Activated CD4-positive, CD25-positive, alpha-beta regulatory T cell treated with anti-CD3 and anti-CD28 coated beads, Interleukin-2, amount 50 U/mL, for 72 hours (primary cell): ENCODE measurements at regions not wholly inside any gene's neighbourhood (a gene's known extent, or its start where the extent isn't known, plus 50 kb on each side); places are given as distances from the start of the nearest gene placed in this dataset.

Source experiments
- DNase-seq: peaks from one replicate; pipeline ENCODE4 v3.0.0; 2021

DNA sequence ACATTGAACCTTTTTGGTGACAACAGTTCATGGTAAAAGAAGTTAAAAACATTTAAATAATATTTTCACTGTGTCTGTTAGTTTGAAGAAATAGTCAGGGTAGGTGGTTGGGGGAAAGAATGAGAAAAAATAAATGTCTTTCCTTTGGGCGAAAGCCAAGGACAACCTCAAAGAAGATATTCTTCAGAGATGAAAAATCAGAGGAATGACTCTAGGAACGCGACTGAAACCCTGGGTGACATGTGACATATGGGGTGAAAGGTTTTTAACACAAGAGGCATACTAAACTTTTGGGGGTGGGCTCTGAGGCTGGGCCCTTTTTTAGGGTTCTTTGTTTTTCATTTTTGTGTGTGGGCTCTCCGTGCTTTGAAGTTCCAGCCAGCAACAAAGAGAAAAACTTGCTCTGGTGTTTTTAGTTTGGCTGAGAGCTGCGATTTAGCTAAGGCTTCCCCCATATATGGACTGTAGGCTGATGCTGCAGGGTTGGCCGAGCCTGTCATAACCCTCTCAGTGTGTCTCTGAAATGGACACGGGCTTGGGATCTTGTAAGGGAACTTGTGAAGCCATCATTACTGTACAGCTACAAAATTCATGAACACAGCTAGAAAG, 610.1 kb upstream of the ARID1B start:
- DNase-seq: no peak

DNA sequence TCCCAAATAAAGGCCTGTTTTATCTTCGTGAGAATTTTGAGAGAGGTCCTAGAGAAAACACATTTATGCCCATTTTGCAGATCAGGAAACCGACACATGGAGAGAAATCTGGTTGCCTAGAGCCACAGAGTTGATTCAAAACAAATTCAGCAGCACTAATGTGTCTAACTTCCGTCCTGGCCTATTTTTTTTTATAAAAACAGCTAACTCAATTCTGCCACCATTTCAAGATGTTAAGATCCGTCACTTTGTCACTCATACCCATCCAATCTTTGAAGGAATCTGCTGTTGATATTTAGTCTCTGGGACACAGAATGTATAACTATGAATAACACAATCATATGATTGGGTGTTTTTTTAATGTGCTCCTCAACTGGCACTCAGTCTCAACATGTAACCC, 611.1 kb upstream of the ARID1B start:
- DNase-seq: no peak

DNA sequence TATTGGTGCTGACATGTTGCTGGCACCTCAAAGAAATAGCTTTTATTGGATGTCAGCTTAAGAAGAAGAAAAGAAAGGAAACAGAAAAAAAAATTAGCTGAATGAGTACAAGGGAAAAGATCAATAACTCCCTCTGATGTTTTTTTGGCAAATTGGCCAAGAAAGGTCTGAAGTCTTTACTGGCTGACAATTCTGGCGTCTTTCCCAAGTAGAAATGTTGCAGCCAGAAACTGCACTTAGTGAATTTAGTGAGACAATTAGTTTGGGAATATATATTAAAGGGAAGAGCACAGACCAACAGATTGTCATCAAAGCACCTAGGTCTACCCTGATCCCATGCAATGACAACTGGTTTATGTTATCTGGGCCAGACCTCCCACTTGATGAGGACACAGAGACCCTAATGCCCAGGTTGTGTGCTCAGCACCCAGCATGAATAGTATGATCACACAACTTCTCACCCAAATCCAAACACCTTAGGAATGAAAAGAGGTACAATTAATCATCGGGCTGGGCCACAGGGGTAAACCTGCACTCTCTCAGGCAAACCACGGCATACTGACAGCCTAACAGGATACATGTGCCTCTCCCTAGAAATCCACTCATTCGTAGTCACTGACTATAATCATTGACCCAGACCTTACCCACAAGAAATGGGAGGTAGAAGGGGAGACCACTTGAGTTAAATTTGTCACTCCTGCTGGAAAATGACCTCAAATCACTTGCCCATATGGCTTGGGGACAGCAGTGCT, 612.3 kb upstream of the ARID1B start:
- DNase-seq: no peak

DNA sequence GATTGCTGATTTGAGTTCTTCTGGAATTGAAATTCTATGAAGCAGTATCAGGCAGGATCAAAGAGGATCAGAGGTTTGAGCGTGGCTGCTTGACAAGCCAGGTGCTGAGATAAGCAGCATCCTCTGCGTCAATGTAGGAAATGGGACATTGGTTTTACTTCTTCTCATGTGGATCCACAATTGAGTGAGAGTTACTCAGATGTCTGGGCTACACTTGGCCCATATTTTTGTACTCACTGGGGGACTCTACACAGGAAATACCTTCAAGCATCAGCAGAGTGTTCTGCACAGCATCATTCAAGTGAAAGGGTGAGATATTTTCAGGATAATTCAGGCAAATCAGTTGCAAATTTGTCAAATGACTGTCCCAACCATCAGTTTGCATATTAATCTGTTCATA, 613.9 kb upstream of the ARID1B start:
- DNase-seq: no peak

DNA sequence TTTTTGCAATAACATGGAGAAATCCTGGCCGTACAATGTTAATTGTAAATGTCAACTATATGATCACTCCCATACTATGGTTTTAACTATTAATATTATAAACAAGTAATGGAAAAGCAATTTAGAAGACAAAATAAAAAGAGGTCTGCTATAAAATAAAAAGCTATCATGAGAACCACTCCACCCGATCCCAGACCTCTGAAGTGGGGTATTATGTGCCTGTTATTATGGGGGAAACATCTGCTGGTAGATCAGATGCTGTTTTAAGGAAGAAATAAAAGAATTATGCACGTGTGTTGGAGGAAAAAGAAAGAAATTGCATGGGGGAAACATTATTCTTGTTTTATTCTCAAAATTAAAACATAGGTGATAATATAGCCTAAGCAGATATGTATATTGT, 615.7 kb upstream of the ARID1B start:
- no peak for DNase-seq

DNA sequence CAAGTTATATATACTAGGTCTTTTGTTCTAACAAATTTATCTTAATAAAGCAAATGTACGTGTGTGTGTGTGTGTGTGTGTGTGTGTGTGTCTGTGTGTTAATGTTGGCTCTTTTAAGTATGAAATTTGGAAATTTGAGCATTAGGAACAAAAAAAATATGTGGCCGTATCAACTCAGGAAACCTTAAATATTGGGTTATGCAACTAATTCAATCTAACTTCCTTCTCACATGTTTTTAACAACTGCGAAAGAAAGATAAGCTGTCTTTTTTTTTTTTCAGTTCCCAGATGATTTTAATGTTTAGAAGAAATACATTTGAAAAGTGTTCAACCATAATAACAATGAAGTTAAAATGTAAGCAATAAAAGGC, 616.4 kb upstream of the ARID1B start:
- DNase-seq: no peak

DNA sequence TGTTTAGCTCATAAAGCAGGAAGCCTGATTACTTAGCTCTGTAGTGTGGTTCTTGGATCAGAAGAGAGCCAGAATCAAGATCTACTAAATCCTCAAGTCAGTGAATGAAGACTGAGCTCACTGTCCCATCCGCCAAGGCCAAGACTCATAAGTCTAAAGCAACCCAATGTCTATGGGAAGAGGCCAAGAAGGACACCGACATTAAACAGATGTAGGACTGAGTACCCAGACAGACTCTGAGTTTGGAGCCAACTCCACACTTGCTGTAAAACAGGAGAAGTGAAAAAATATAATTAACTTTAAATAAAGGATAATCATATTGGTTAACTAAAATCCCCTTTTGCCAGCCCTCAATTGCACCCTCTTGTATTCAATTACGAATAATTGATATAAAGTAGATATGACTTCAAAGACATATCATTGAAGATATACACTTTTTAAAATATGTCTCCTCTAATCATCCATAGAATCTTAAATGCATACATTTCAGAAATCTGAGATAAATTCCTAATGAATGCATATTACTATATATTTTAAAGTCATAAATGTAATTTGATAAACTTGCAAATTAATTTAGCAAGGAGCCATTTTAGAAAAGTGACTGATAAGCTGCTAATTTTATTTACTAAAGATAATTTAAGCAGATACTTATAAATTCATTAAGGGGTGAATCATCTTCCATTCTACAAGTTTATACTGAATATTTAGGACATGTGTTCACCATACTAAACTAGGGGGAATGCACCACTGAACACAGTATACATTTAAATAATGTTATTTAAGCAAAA, 617.0 kb upstream of the ARID1B start:
- DNase-seq: no peak

DNA sequence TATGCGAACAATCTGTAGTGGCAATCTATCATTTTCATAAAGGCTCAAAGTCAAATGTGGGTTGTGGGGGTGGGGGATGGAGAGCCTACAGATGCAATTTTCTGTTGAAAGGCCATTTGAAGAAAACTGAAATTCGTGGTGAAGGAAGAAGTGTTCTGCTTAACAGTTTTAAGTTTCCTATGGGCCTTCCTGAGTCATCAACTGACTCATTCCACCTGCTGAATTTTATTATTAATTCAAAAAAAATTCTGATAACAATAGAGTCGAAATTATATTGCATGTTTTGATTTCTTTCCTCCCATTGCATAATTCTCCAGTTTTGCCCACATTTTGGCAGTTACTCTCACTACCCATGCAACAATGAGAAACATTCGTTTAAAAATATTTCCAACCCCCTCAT, 622.3 kb upstream of the ARID1B start:
- no peak for DNase-seq

DNA sequence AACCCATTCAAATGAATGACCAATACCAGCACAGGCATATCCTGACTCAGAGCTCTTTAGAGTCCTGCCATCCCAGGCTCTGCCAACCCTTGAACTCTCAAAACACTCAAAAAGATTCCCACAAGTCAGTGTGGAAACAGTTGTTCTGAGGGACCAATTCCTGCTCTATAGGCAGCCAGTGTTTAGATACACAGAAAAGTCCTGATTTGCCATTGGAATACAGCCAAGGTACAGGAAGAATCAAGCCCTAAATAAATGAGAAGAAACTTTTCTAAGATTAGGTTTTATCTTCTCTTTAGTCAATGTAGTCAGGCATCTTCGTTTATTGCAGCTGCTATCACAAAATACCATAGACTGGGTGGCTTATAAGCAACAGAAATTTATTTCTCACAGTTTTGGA, 626.8 kb upstream of the ARID1B start:
- DNase-seq: no peak

DNA sequence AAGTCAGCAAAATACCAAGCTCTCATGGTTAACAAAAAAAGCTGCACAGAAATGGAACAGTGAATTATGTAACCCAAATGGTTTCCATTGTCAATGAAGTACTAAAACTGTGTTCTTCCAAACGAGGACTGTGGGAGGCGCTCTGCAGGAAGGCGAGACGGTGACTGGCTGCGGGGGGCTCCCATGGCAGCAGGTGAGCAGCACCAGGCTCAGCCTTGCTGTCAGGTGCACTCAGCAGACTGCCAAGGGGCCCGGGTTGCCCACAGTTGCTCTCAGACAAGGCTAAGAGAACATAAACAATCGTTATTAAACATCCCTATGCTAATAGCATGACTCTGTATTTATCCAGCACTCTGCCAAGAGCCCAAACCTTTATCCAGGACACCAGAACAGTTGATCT, 630.3 kb upstream of the ARID1B start:
- no peak for DNase-seq

DNA sequence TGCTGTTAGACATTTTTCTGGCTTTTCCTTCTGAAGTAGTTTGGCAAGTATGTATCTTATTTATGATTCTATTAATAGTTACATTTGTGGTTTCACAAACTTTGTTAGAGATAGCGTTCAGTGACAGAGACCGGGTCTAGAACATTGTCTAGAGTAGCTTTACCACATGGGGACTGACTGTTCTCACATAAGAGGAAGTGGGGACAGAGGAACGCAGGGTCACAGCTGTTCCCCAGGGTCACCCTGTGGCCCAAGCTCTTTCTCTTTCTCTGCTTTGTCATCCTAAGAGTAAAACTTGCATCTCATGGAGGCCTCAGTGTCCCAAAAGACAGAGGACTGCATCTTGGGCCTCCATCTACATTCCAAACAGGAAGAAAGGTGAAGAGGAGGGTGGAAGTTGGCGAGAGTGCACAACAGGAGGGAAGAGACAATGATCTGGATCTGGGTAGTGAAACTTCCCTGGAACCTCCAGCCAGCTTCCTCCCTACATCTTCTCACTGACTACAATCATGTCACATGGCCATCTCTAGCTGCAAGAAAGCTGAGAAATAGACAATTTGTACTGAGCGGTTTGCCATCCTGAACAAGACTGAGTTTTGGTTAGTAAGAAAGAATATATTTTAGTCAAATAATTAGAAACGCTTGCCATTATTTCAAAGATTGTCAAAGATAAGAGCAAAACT, 645.8 kb upstream of the ARID1B start:
- DNase-seq: no peak

DNA sequence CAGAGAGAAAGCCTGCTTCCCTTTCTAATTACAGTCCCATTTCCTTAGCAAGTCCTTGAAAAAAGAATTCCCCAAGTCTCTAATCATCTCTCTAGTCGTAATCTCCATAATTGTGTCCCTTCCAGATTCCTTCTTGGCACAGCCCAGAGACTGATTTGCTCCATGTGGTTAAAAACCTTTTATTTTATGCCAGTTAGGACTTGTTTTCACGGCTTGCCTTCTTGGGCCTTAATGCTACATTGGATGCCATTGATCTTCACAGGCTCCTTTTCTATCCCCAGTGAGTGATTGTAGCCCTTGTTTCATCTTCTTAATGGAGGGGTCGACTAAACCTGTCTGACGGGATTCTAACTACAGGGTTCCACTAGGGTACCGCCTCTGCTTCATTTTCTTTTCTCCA, 650.6 kb upstream of the ARID1B start:
- DNase-seq: no peak

DNA sequence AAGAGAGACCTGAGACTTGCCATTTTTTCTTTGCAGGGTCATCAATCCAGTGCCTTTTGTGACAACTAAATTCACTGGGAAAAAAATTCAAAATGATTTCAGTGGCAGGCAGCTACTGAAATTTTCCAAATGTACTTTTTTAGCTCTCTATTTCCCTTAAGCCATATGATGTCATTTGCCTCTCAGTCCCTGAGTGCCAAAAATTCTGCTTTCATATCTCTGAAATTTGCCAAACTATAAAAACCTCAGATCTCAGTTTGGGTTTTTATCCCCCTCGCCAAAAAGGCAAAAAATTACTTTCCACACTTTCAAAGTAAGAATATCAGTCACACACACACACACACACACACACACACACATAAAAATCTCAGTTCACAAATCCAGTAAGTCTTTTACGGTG, 651.3 kb upstream of the ARID1B start:
- no peak for DNase-seq

DNA sequence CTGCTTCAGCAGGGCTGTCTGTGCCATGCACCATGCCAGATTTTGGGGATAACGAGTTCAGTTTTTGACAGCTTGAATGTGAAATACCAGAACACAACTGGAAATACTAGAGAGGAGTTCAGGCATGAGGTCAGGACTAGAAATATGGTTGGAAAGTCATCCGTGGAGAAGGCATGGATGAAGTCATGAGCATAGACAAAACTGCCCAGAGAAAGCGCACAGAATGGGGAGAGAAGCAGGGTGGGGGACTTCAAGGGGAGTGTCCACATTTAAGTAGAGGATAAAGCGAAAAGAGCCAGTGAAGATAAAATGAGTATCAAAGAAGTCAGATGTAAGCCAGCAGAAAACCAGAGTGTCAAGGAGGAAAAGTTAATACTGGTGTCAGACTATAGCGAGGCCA, 653.4 kb upstream of the ARID1B start:
- no peak for DNase-seq

DNA sequence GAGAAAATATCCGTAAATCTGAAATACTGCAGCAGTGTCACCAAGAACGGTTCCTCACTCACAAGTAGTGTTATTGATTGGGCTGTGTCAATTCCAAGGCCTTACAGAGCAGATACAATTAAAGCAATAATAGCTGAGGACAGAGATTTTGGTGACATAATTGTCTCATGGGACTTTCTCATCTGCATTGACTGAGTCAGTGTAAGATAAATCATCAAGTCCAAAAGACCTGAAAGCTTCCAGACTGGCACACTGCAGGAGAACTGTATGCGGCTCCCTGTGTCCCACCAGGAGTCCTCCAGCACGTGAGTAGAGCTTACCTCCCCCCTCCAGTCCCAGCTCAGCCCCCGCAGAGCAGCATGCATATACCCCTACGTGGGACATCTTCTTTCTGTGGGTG, 655.2 kb upstream of the ARID1B start:
- DNase-seq: no peak

DNA sequence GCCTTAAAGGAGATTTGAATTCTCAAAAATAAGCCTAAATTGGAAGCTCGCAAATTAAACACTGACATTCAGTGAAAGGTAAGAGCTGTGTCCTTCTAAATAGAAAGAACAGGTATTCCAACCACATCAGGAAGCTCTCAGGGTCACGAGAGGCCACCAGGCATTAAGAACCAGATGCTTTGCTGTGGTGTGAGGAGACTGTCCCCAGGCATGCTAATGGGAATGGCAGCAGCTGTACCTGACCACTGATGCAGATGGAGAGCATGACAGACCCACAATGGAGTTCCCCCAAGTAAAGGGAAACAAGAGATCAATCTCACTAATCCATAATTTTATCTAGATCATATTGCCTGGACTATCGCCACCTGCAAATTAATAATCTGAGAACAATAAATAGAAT, 658.9 kb upstream of the NOX3 start:
- DNase-seq: no peak

DNA sequence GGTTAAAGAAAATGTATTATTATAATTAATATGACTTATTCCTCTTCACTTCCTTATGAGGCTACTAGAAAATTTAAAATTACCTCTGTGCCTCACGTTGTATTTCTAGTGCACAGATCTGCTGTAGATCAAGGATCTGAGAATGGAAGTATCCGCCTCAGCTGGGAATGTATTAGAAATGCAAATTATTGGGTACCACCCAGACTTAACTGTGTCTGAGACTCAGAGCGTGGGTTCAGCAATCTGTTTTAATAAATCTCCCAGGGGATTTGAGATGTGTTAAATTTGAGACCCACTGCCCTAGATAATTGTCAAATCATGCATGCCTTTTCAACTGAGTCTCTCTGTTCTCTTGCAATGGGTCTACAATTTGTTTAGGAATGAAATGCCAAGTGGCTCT, 658.0 kb upstream of the NOX3 start:
- no peak for DNase-seq

DNA sequence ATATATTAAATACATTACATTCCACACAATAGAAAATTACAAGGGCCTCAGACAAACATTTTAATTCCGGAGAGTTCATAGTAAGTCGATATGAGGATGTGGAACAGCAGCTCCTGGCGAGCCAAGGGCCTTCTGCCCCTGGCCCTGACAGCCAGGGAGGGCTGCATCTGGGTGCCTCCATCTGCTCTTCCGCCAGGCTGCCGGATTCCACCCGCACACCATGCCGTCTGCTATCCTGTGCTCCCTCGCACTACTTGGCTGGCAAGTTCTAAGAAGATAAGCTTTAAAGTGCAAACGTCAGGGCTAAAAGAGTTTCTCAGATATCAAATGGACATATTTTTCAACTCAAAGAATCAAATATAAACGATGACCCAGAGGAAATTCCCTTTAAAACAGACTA, 656.3 kb upstream of the NOX3 start:
- DNase-seq: no peak

DNA sequence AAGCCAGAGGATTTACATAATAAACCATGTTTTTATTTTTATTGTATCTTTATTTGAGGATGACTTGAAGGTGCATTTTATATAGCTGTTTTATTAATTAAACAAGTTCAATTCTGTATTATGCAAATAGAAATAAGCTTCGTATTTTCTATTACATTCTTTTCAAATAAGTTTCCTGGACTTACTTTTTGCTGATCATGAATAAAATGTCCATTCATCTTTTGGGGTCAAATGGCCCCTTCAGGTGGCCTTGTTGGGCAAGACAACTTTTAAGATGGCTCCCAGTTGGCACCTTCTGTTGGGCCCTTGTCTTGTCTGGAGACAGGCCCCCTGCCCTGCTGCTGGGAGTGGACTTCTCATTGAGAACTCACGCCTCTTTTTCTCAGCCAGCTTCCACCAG, 654.6 kb upstream of the NOX3 start:
- no peak for DNase-seq

DNA sequence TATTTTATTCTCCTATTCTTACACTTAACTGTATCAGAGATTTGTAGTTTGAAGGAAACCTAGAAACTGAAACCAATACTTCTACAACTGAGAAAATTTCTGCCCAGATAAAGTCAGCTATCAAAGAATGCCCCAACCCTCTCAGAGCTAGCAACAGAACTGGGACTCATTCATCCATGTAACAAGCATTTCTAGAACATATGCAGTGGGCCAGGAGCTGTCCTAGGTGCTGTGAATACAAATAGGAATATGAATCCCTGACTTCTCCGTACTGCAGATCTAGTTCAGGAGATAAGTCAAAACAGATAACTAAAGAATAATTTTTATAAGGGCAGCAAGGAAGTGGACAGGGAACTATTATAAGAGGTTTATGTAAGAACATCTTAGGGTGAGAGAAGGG, 654.1 kb upstream of the NOX3 start:
- no peak for DNase-seq

DNA sequence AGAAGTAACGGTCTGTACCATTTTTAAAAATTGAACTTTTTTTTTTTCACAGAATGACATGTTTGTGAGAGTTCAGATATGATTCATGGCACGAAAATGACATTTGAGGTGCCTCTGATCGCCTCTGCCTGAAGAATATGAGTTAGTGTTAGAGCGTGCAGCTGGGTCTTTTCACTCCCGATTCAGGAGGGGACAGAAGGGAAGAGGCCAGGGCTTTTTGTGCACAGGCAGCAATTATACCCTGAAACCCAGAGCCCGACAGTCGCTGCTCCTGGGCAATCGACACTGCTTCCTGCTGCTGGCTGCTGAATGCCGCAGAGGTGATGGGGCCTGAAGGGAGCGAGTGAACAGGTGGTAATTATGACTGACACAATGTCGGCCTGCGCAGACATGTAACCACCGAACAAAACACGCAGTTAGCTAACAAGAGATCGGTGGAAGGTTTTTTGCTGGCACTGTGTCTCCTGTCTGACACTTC, 652.0 kb upstream of the NOX3 start:
- peak; percentile 30 for DNase-seq

DNA sequence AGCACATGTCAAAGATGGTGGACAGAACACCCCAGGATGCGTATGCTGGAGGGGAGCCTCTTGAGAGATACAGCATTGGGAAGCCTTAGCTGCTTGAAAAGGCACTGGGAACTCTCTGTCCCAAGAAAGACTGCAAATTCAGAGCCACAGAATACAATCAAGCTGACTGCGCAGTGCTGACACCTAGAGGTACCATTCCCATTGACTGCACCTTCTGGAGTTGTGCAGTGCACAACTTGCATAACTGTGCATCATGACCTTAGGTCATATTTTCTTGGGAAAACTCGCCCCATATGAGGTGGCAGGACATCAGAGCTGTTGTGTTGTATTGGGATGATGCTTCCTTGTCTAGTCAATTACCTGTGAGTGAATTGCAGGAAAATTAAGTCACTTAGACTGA, 646.5 kb upstream of the NOX3 start:
- DNase-seq: no peak

DNA sequence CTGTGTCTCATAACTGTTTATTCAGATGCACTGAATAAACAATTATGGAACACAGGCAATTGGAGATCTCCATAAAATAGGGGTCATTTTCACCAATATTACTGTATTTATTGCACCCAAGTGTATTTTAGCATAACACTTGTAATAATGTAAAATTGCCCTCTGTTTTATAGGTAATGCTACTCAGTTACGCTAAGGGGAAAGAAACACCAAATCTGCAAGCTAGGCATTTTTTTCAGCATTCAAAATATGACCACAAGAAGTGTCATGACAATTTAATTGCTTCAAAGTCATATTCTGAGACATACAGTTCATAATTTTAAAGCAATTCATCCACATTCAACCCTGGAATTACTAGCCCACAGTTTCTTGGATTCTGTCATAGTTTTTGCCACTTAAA, 643.2 kb upstream of the NOX3 start:
- no peak for DNase-seq

DNA sequence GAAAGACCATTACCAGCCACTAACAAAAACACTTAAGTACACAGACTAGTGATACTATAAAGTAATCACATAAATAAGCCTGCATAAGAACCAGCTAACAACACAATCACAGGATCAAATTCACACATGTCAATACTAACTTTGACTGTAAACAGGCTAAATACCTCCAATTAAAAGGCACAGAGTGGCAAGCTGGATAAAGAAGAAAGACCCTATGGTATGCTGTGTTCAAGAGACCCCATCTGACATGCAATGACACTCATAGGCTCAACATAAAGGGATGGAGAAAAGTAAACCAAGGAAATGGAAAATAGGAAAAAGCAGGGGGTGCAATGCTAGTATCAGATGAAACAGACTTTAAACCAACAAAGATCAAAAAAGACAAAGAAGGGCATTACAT, 631.8 kb upstream of the NOX3 start:
- DNase-seq: no peak
